GM12878 (cell line): ENCODE measurements at regions not wholly inside any gene's neighbourhood (a gene's known extent, or its start where the extent isn't known, plus 50 kb on each side); places are given as distances from the start of the nearest gene placed in this dataset.

Source experiments
- ATAC-seq: fragments of 200-7000 bp; cut with Tn5 transposase; 3 replicates; pipeline ENCODE4 v1.9.1; 2020; ENCODE audit warnings: mild to moderate bottlenecking, moderate library complexity
- BruUV-seq: library from RNA; stranded (reverse); fragments of 400-500 nt; replicated peaks from 2 replicates; lab custom pipeline; 2021; lab: Mats Ljungman, UMichigan
- CTCF ChIA-PET: fragments of 300-600 bp; sonication (Branson Sonifier 250); formaldehyde crosslinking; extraction: SDS; loops from one replicate; lab custom pipeline; 2021; ENCODE audit warnings: inconsistent platforms; lab: Yijun Ruan, JAX
- POLR2A ChIA-PET: fragments of 350-600 bp; formaldehyde crosslinking; extraction: SDS; loops from one replicate; lab custom pipeline; 2021; ENCODE audit warnings: inconsistent platforms; lab: Charles Lee
- RAD21 ChIA-PET: fragments of 300-600 bp; sonication (Branson Sonifier 250); formaldehyde crosslinking; loops from one replicate; lab custom pipeline; 2023; ENCODE audit warnings: antibody characterized with exemption; ENCODE audit not compliant: unreplicated experiment; lab: Charles Lee
- SMC1A ChIA-PET: fragments of 300-600 bp; sonication (Branson Sonifier 250); formaldehyde crosslinking; loops from one replicate; lab custom pipeline; 2023; ENCODE audit not compliant: unreplicated experiment, uncharacterized antibody; lab: Charles Lee
- DNase-seq: peaks from one replicate; pipeline ENCODE4 v3.0.0-alpha.2; 2011; ENCODE audit warnings: low read depth, low spot score
- FAIRE-seq: peaks from 3 replicates; lab custom pipeline; 2011; peaks lifted over from hg19 to GRCh38; lab: Jason Lieb, UNC
- H2AFZ ChIP-seq: 2 replicates; pipeline ENCODE4 v1.6.0; 2011; ENCODE audit warnings: low read depth, low read length, control low read depth; ENCODE audit not compliant: control insufficient read depth
- H3K27ac ChIP-seq: 2 replicates; pipeline ENCODE4 v1.5.1; 2011; ENCODE audit warnings: control low read depth; ENCODE audit not compliant: control insufficient read depth, insufficient read depth
- H3K27me3 ChIP-seq, 2 experiments: replicated peaks in 1 of 2; 2 replicates each; pipeline versions ENCODE4 v1.6.0 to v1.6.1; 2011; ENCODE audit warnings: low read length in 1 of 2; ENCODE audit not compliant: control insufficient read depth in 2 of 2, insufficient read depth in 2 of 2
- H3K36me3 ChIP-seq, 2 experiments: 2 replicates each; pipeline ENCODE4 v1.5.1; 2011; ENCODE audit warnings: low read length in 1 of 2; ENCODE audit not compliant: control insufficient read depth in 2 of 2, insufficient read depth in 2 of 2
- H3K4me1 ChIP-seq: 2 replicates; pipeline ENCODE4 v1.6.1; 2011; ENCODE audit warnings: mild to moderate bottlenecking, low read length, moderate library complexity, mixed read lengths; ENCODE audit not compliant: control insufficient read depth, insufficient read depth
- H3K4me2 ChIP-seq: 2 replicates; pipeline ENCODE4 v1.6.0; 2011; ENCODE audit warnings: control low read depth; ENCODE audit not compliant: control insufficient read depth, insufficient read depth
- H3K4me3 ChIP-seq: fragments of 200-600 bp; sonication (generic); 2 replicates; pipeline ENCODE4 v1.5.1; 2016
- H3K79me2 ChIP-seq: 2 replicates; pipeline ENCODE4 v1.6.0; 2011; ENCODE audit warnings: low read length; ENCODE audit not compliant: control insufficient read depth, insufficient read depth
- H3K9ac ChIP-seq: 2 replicates; pipeline ENCODE4 v1.8.0; 2011; ENCODE audit warnings: low read length, control low read depth, mixed read lengths; ENCODE audit not compliant: control insufficient read depth, insufficient read depth
- H3K9me3 ChIP-seq: replicated peaks from 3 replicates; pipeline ENCODE4 v1.5.1; 2011; ENCODE audit warnings: mild to moderate bottlenecking, low read length; ENCODE audit not compliant: control insufficient read depth, insufficient read depth
- H4K20me1 ChIP-seq: 2 replicates; pipeline ENCODE4 v1.6.0; 2011; ENCODE audit not compliant: control insufficient read depth, insufficient read depth
- ASH2L ChIP-seq: fragments of 300-600, 200-600 bp; sonication (generic); IDR thresholded peaks from 2 replicates; pipeline ENCODE4 v1.6.1; 2017; ENCODE audit warnings: low read depth, mild to moderate bottlenecking, borderline replicate concordance
- BACH1 ChIP-seq: fragments of 450-650 bp; IDR thresholded peaks from 2 replicates; pipeline ENCODE4 v1.6.1; 2017; ENCODE audit warnings: mild to moderate bottlenecking, borderline replicate concordance
- CBX3 ChIP-seq: fragments of 200-600 bp; sonication (generic); IDR thresholded peaks from 2 replicates; pipeline ENCODE4 v1.6.1; 2016; ENCODE audit warnings: low read depth, borderline replicate concordance
- CEBPZ ChIP-seq: fragments of 150-350 bp; IDR thresholded peaks from 2 replicates; pipeline ENCODE4 v1.6.1; 2016; ENCODE audit warnings: low read depth, low read length
- E2F4 ChIP-seq: IDR thresholded peaks from 2 replicates; pipeline ENCODE4 v1.6.1; 2012; ENCODE audit warnings: low read depth, low read length, improper control_type of control experiment
- E4F1 ChIP-seq: fragments of 450-650 bp; IDR thresholded peaks from 2 replicates; pipeline ENCODE4 v1.6.1; 2018; ENCODE audit warnings: borderline replicate concordance, mild to moderate bottlenecking; ENCODE audit not compliant: partially characterized antibody
- EED ChIP-seq: sonication (generic); IDR thresholded peaks from 2 replicates; pipeline ENCODE4 v1.6.1; 2016; ENCODE audit warnings: antibody characterized with exemption, low read depth
- MTA3 ChIP-seq: IDR thresholded peaks from 2 replicates; pipeline ENCODE4 v1.6.1; 2012; ENCODE audit warnings: low read length, inconsistent platforms, borderline replicate concordance
- PML ChIP-seq: IDR thresholded peaks from 2 replicates; pipeline ENCODE4 v1.6.1; 2012; ENCODE audit warnings: low read length, inconsistent platforms
- SMAD5 ChIP-seq: IDR thresholded peaks from 2 replicates; pipeline ENCODE4 v1.6.1; 2016; ENCODE audit warnings: antibody characterized with exemption, low read depth
- SRF ChIP-seq, 2 experiments: IDR thresholded peaks; 2 replicates each; pipeline ENCODE4 v1.6.1; 2011; ENCODE audit warnings: low read depth in 2 of 2, low read length in 2 of 2, mild to moderate bottlenecking in 1 of 2, moderate library complexity in 1 of 2
- TCF7 ChIP-seq: IDR thresholded peaks from 2 replicates; pipeline ENCODE4 v1.6.1; 2014; ENCODE audit warnings: antibody characterized with exemption, borderline replicate concordance
- YY1 ChIP-seq: IDR thresholded peaks from 2 replicates; pipeline ENCODE4 v1.6.1; 2011; ENCODE audit warnings: low read depth, mild to moderate bottlenecking, low read length
- ZBED1 ChIP-seq: IDR thresholded peaks from 2 replicates; pipeline ENCODE4 v1.6.1; 2016; ENCODE audit warnings: borderline replicate concordance
- WGBS: methylation state at CpG from one replicate; pipeline ENCODE4 v1.1.6; 2016; ENCODE audit warnings: low lambda C conversion rate; ENCODE audit not compliant: insufficient replicate concordance, insufficient coverage; ENCODE audit errors: missing lambda C conversion rate; 5-methylcytosine and 5-hydroxymethylcytosine counted together
- in situ Hi-C: fragments of 300-500 bp; cut with MboI; formaldehyde crosslinking; loops from 9 replicates; pipeline ENCODE4 v1.14.3; 2018; ENCODE audit warnings: mixed read lengths
- intact Hi-C: fragments of 100-400 bp; cut with micrococcal nuclease; formaldehyde crosslinking; loops from one replicate; pipeline ENCODE4 v1.14.2; 2022; ENCODE audit not compliant: unreplicated experiment

- H3K79me2 ChIP-seq = no peaks in the 10 kb centered on the region
- RAD21 ChIA-PET = no interaction called here
- ATAC-seq (no peak), FAIRE-seq (no peak), DNase-seq (no peak)
- H3K4me2 ChIP-seq = no peak overlapping the region
- WGBS = 0% methylated on average over 2 of the region's 2 CpGs
- BruUV-seq = no TSS peak
- in situ Hi-C loops = no loop called here
- H3K9me3 ChIP-seq = no peaks in the 10 kb centered on the region
- H3K4me1 ChIP-seq = no peaks in the 10 kb centered on the region
- no peak overlapping the region for H2AFZ ChIP-seq
- intact Hi-C loops = no loop called here
- H3K27me3 ChIP-seq = no peaks in the 10 kb centered on the region
- POLR2A ChIA-PET = no interaction called here
- H4K20me1 ChIP-seq = no peaks in the 10 kb centered on the region
- no peak overlapping the region for H3K27ac ChIP-seq
- CTCF ChIA-PET = no interaction called here
- SMC1A ChIA-PET = no interaction called here
- H3K4me3 ChIP-seq = no peak overlapping the region
- TF ChIP-seq PML = no peak
- TF ChIP-seq EED = no peak
- no peak for TF ChIP-seq BACH1
- no peak for TF ChIP-seq CEBPZ
- no peak overlapping the region for H3K9ac ChIP-seq
- H3K36me3 ChIP-seq = no peaks in the 10 kb centered on the region
Observed at GRCh38 chr7:52540041-52540440, 495.4 kb upstream of the POM121L12 start.

- POLR2A ChIA-PET = no interaction called here
- in situ Hi-C loops (no loop called here), intact Hi-C loops (no loop called here)
- no TSS peak for BruUV-seq
- Histone ChIP-seq H3K9me3 (no peaks in the 10 kb centered on the region), H3K36me3 (no peaks in the 10 kb centered on the region), H3K4me3 (no peak overlapping the region), H2AFZ (no peak overlapping the region), H3K9ac (no peak overlapping the region), H4K20me1 (no peaks in the 10 kb centered on the region), H3K4me1 (no peaks in the 10 kb centered on the region), H3K4me2 (no peak overlapping the region), H3K79me2 (no peaks in the 10 kb centered on the region), H3K27me3 (no peaks in the 10 kb centered on the region), H3K27ac (no peak overlapping the region)
- RAD21 ChIA-PET = no interaction called here
- ATAC-seq (no peak), FAIRE-seq (no peak), DNase-seq (no peak)
- WGBS = 0% methylated on average over 3 of the region's 3 CpGs
- SMC1A ChIA-PET = no interaction called here
- CTCF ChIA-PET = no interaction called here
- TF ChIP-seq YY1 = no peak
- no peak for TF ChIP-seq ZBED1
- no peak for TF ChIP-seq CBX3
- TF ChIP-seq MTA3 = no peak
- TF ChIP-seq SRF (IDR thresholded peaks at IDR 0.05; ENCODE audit: low read depth in 2 of 2, low read length in 2 of 2) = no peak
- TF ChIP-seq ASH2L = no peak
- TF ChIP-seq E2F4 = no peak
- TF ChIP-seq TCF7 = no peak
- TF ChIP-seq SMAD5 = no peak
- no peak for TF ChIP-seq E4F1
Observed at GRCh38 chr7:52539414-52539813, 496.0 kb upstream of the POM121L12 start.
